Tibial nerve (tissue), 3 donors: ENCODE measurements at regions not wholly inside any gene's neighbourhood (a gene's known extent, or its start where the extent isn't known, plus 50 kb on each side); places are given as distances from the start of the nearest gene placed in this dataset.
"Not testable (repeated sequence)": the region's sequence is repeated elsewhere in the genome, so short reads cannot be mapped to it uniquely, and the experiment has no call there.

Source experiments
- CTCF ChIP-seq, 5 experiments: fragments of 200-600 bp in 3 of 5; fragments of 450-650 bp in 2 of 5; sonication (generic) in 3 of 5; IDR thresholded peaks; one replicate each; pipeline ENCODE4 v1.5.1; 2016 to 2019; ENCODE audit warnings: antibody characterized with exemption in 5 of 5, mild to moderate bottlenecking in 3 of 5, moderate library complexity in 2 of 5
- POLR2A ChIP-seq, 2 donors: fragments of 450-650 bp; IDR thresholded peaks; one replicate each; pipeline ENCODE4 v1.6.1; 2017; ENCODE audit warnings: antibody characterized with exemption in 2 of 2, mild to moderate bottlenecking in 2 of 2, moderate library complexity in 2 of 2

- TF ChIP-seq CTCF, POLR2A (IDR thresholded peaks at IDR 0.05): not testable (repeated sequence)
Measured at GRCh38 chr21:9859865-9860264, 661.5 kb upstream of the TPTE start.
